Stomach (tissue), 8 donors: ENCODE measurements at regions not wholly inside any gene's neighbourhood (a gene's known extent, or its start where the extent isn't known, plus 50 kb on each side); places are given as distances from the start of the nearest gene placed in this dataset.

Experiments
- DNase-seq, 2 donors: peaks; one replicate each; pipeline versions ENCODE4 v3.0.0 to v3.0.0-alpha.2; 2013 to 2019
- H3K27ac ChIP-seq, 5 donors: fragments of 200-600 bp in 4 of 5; sonication (generic) in 4 of 5; one replicate each; pipeline ENCODE4 v1.5.1; 2013 to 2019; ENCODE audit warnings: mild to moderate bottlenecking in 1 of 5, moderate library complexity in 1 of 5
- H3K27me3 ChIP-seq, 3 donors: fragments of 200-600 bp; sonication (generic); one replicate each; pipeline ENCODE4 v1.5.1; 2017 to 2019; ENCODE audit warnings: mixed run types in 1 of 3
- H3K36me3 ChIP-seq, 4 donors: fragments of 200-600 bp; sonication (generic); 1 replicate in 3 of 4; 2 replicates in 1 of 4; pipeline ENCODE4 v1.5.1; 2016 to 2019
- H3K4me1 ChIP-seq, 4 donors: fragments of 200-600 bp; sonication (generic); one replicate each; pipeline ENCODE4 v1.5.1; 2016 to 2019
- H3K4me3 ChIP-seq, 4 donors: fragments of 200-600 bp; sonication (generic) in 3 of 4; one replicate each; pipeline ENCODE4 v1.5.1; 2016 to 2019; ENCODE audit warnings: mild to moderate bottlenecking in 1 of 4
- H3K9me3 ChIP-seq, 4 donors: fragments of 200-600 bp; sonication (generic); one replicate each; pipeline ENCODE4 v1.5.1; 2016 to 2019
- CTCF ChIP-seq, 7 experiments: fragments of 450-650 bp in 4 of 7; fragments of 200-600 bp in 3 of 7; sonication (generic) in 3 of 7; IDR thresholded peaks; one replicate each; pipeline ENCODE4 v1.5.1; 2016 to 2019; ENCODE audit warnings: antibody characterized with exemption in 7 of 7, control low read depth in 2 of 7, mild to moderate bottlenecking in 1 of 7
- EP300 ChIP-seq: sonication (generic); formaldehyde crosslinking; IDR thresholded peaks from one replicate; pipeline ENCODE4 v1.6.1; 2017; ENCODE audit warnings: antibody characterized with exemption
- POLR2A ChIP-seq, 4 donors: fragments of 450-650 bp; IDR thresholded peaks; one replicate each; pipeline ENCODE4 v1.6.1; 2016; ENCODE audit warnings: antibody characterized with exemption in 4 of 4, control low read depth in 2 of 4, mild to moderate bottlenecking in 1 of 4, moderate library complexity in 1 of 4
- POLR2AphosphoS5 ChIP-seq, 3 donors: sonication (generic); formaldehyde crosslinking; IDR thresholded peaks; one replicate each; pipeline ENCODE4 v1.6.1; 2016; ENCODE audit warnings: antibody characterized with exemption in 3 of 3
- WGBS, 5 donors: extraction: QIAGEN DNeasy Blood & Tissue Kit in 3 of 5; methylation state at CpG; one replicate each; pipeline versions ENCODE4 v1.1.5 to v1.1.7; 2013 to 2018; 5-methylcytosine and 5-hydroxymethylcytosine counted together
- intact Hi-C: fragments of 100-400 bp; cut with DNase I; formaldehyde crosslinking; loops from one replicate; pipeline ENCODE4 v1.15.1; 2023; ENCODE audit warnings: low total_unique reads
- donor health status: healthy with polysubstance abuse.
- donor health status: Bipolar disorder and iron deficiency.
- donor health status: healthy.

GRCh38 chr22:25490896-25491295 is 73.6 kb upstream of the GRK3 start:
- TF ChIP-seq POLR2AphosphoS5 (IDR thresholded peaks at IDR 0.05) (no peak), POLR2A (IDR thresholded peaks at IDR 0.05) (no peak), CTCF (IDR thresholded peaks at IDR 0.05) (no peak), EP300 (no peak)
- 89 to 95% (median 92%) methylated on average over 5 of the region's 5 CpGs for WGBS, 5 donors
- peaks cover 0 to 14% (median 7%) of the 10 kb centered on the region in 4 donors for H3K4me1 ChIP-seq
- no peak overlapping the region for H3K4me3 ChIP-seq
- no peaks in the 10 kb centered on the region for H3K9me3 ChIP-seq
- peaks cover 0 to 11% (median 0%) of the 10 kb centered on the region in 3 donors for H3K27me3 ChIP-seq
- no peak overlapping the region for H3K27ac ChIP-seq
- intact Hi-C loops = no loop called here
- DNase-seq = no peak
- peaks cover 0 to 7% (median 0%) of the 10 kb centered on the region in 4 donors for H3K36me3 ChIP-seq

GRCh38 chr22:25492162-25492561 is 72.3 kb upstream of the GRK3 start:
- Histone ChIP-seq H3K27ac (no peak overlapping the region), H3K9me3 (no peaks in the 10 kb centered on the region), H3K27me3 (peaks cover 0 to 11% (median 0%) of the 10 kb centered on the region in 3 donors), H3K4me1 (peaks cover 0 to 14% (median 7%) of the 10 kb centered on the region in 4 donors), H3K4me3 (no peak overlapping the region), H3K36me3 (peaks cover 0 to 7% (median 0%) of the 10 kb centered on the region in 4 donors)
- TF ChIP-seq POLR2A (IDR thresholded peaks at IDR 0.05) = no peak
- TF ChIP-seq EP300 = no peak
- no peak for TF ChIP-seq POLR2AphosphoS5 (IDR thresholded peaks at IDR 0.05)
- no peak for TF ChIP-seq CTCF (IDR thresholded peaks at IDR 0.05)
- intact Hi-C loops = no loop called here
- no peak for DNase-seq

GRCh38 chr22:25492841-25493734 is 71.4 kb upstream of the GRK3 start:
- Histone ChIP-seq H3K4me1 (peaks cover 0 to 10% (median 4%) of the 10 kb centered on the region in 4 donors), H3K36me3 (peaks cover 0 to 7% (median 0%) of the 10 kb centered on the region in 4 donors), H3K27me3 (peaks cover 0 to 11% (median 0%) of the 10 kb centered on the region in 3 donors), H3K4me3 (no peak overlapping the region), H3K9me3 (no peaks in the 10 kb centered on the region), H3K27ac (no peak overlapping the region)
- TF ChIP-seq POLR2AphosphoS5 (IDR thresholded peaks at IDR 0.05) (no peak), POLR2A (IDR thresholded peaks at IDR 0.05) (no peak), EP300 (no peak), CTCF (IDR thresholded peaks at IDR 0.05) (no peak)
- DNase-seq = peak in 1 of 2 donors; percentile 67
- intact Hi-C loops = no loop called here
- WGBS, 5 donors = 58 to 67% (median 66%) methylated on average over 15 of the region's 15 CpGs

- Histone ChIP-seq H3K27me3 (peaks cover 0 to 11% (median 0%) of the 10 kb centered on the region in 3 donors), H3K36me3 (peaks cover 0 to 7% (median 0%) of the 10 kb centered on the region in 4 donors), H3K4me1 (peaks cover 0 to 2% (median under 1%) of the 10 kb centered on the region in 4 donors), H3K9me3 (no peaks in the 10 kb centered on the region), H3K27ac (no peak overlapping the region), H3K4me3 (no peak overlapping the region)
- WGBS, 5 donors = 77 to 90% (median 80%) methylated on average over 4 of the region's 4 CpGs
- intact Hi-C loops = no loop called here
- no peak for DNase-seq
- no peak for TF ChIP-seq POLR2A (IDR thresholded peaks at IDR 0.05)
Observed at GRCh38 chr22:25493794-25494193, 70.7 kb upstream of the GRK3 start.

- Histone ChIP-seq H3K4me1 (no peaks in the 10 kb centered on the region), H3K27ac (no peak overlapping the region), H3K9me3 (no peaks in the 10 kb centered on the region), H3K36me3 (peaks cover 0 to 7% (median 0%) of the 10 kb centered on the region in 4 donors), H3K4me3 (no peak overlapping the region), H3K27me3 (peaks cover 0 to 11% (median 0%) of the 10 kb centered on the region in 3 donors)
- intact Hi-C loops = no loop called here
- TF ChIP-seq POLR2A (IDR thresholded peaks at IDR 0.05) (no peak), POLR2AphosphoS5 (IDR thresholded peaks at IDR 0.05) (no peak), CTCF (IDR thresholded peaks at IDR 0.05) (no peak), EP300 (no peak)
- no peak for DNase-seq
- 36 to 72% (median 67%) methylated on average over 3 of the region's 3 CpGs for WGBS, 5 donors
Observed at GRCh38 chr22:25494774-25495173, 69.7 kb upstream of the GRK3 start.
